ENCODE measurements at regions not wholly inside any gene's neighbourhood (a gene's known extent, or its start where the extent isn't known, plus 50 kb on each side); places are given as distances from the start of the nearest gene placed in this dataset.

- Histone ChIP-seq H3K4me1 (ENCODE audit: insufficient read depth, low read length) (peaks cover 5% of the 10 kb centered on the region; the same call in 1 of the 2 replicates), H3K23me2 (ENCODE audit: insufficient read length, low read depth, low read length, poor library complexity, severe bottlenecking) (no peaks in the 10 kb centered on the region), H3K18ac (ENCODE audit: insufficient read length, low read depth, low read length) (no peak overlapping the region), H2BK120ac (ENCODE audit: low read depth, low read length, poor library complexity, severe bottlenecking) (no peak overlapping the region), H4K20me1 (ENCODE audit: control insufficient read depth, insufficient read depth, insufficient read length) (no peaks in the 10 kb centered on the region), H2AK5ac (ENCODE audit: insufficient read length, low read length) (no peak overlapping the region), H3K14ac (ENCODE audit: insufficient read depth, low read length) (no peak overlapping the region), H3K56ac (ENCODE audit: insufficient read length, low read depth, low read length) (no peak overlapping the region), H2BK5ac (ENCODE audit: insufficient read length, low read length) (no peak overlapping the region), H3K27me3 (ENCODE audit: insufficient read depth, low read length) (no peaks in the 10 kb centered on the region), H2AFZ (ENCODE audit: low read length) (no peak overlapping the region), H3K79me1 (ENCODE audit: insufficient read depth, low read depth, low read length, poor library complexity, severe bottlenecking) (no peaks in the 10 kb centered on the region), H3K79me2 (ENCODE audit: insufficient read depth, low read length) (no peaks in the 10 kb centered on the region; the same call in 1 of the 2 replicates), H4K8ac (replicated peaks; ENCODE audit: insufficient read length, low read depth, low read length) (no peak overlapping the region), H4K5ac (ENCODE audit: insufficient read length, low read depth, low read length) (no peak overlapping the region), H2BK20ac (ENCODE audit: low read depth, low read length, poor library complexity, severe bottlenecking) (no peak overlapping the region), H3K4ac (ENCODE audit: low read depth, low read length) (no peak overlapping the region), H2BK15ac (ENCODE audit: low read depth, low read length) (no peak overlapping the region), H3K27ac (ENCODE audit: insufficient read length, low read depth, low read length) (no peak overlapping the region), H4K91ac (ENCODE audit: insufficient read length, low read depth, low read length) (no peak overlapping the region), H3K9me3 (ENCODE audit: control insufficient read depth, low read depth, low read length) (no peaks in the 10 kb centered on the region), H3K23ac (ENCODE audit: insufficient read length, low read depth, low read length) (no peak overlapping the region), H2BK12ac (ENCODE audit: insufficient read length, low read depth, low read length) (no peak overlapping the region), H3T11ph (ENCODE audit: low read length) (no peak overlapping the region), H3K9ac (ENCODE audit: extremely low read depth, insufficient read length, low read length) (no peak overlapping the region), H3K4me2 (ENCODE audit: insufficient read depth, insufficient read length, low read length) (no peak overlapping the region)
- DNase-seq, result no peak
- no peak overlapping the region for H3K4me3 Mint-ChIP-seq
- no peaks in the 10 kb centered on the region for H3K9me3 Mint-ChIP-seq
- H3K4me1 Mint-ChIP-seq, result peaks cover 14 to 24% of the 10 kb centered on the region in 2 experiments
- no CpG with 5 or more reads among the region's 1 CpG for WGBS (ENCODE audit: extremely low coverage, insufficient read length, low lambda C conversion rate)
- no peaks in the 10 kb centered on the region for H3K36me3 Mint-ChIP-seq (ENCODE audit: insufficient read depth in 1 of 3, low read depth in 3 of 3)
- H3K27ac Mint-ChIP-seq, result no peak overlapping the region
- no peak; the same call in 2 of the 3 replicates for TF ChIP-seq CTCF (conservative IDR thresholded peaks at IDR 0.05)
- peaks cover 41% of the 10 kb centered on the region for H3K27me3 Mint-ChIP-seq (ENCODE audit: low read depth)
Measured at GRCh38 chr12:3416159-3416558, 74.8 kb upstream of the PRMT8 start.
